ENCODE measurements at regions not wholly inside any gene's neighbourhood (a gene's known extent, or its start where the extent isn't known, plus 50 kb on each side); places are given as distances from the start of the nearest gene placed in this dataset.

GRCh38 chr13:69649063-69649392 lies 458.6 kb upstream of the ATXN8OS start:
- TF ChIP-seq, protein P1, sequence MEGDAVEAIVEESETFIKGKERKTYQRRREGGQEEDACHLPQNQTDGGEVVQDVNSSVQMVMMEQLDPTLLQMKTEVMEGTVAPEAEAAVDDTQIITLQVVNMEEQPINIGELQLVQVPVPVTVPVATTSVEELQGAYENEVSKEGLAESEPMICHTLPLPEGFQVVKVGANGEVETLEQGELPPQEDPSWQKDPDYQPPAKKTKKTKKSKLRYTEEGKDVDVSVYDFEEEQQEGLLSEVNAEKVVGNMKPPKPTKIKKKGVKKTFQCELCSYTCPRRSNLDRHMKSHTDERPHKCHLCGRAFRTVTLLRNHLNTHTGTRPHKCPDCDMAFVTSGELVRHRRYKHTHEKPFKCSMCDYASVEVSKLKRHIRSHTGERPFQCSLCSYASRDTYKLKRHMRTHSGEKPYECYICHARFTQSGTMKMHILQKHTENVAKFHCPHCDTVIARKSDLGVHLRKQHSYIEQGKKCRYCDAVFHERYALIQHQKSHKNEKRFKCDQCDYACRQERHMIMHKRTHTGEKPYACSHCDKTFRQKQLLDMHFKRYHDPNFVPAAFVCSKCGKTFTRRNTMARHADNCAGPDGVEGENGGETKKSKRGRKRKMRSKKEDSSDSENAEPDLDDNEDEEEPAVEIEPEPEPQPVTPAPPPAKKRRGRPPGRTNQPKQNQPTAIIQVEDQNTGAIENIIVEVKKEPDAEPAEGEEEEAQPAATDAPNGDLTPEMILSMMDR (IDR thresholded peaks at IDR 0.05; ENCODE audit: low read depth, low read length), result no peak
- no peak overlapping the region for H3K4me3 ChIP-seq (ENCODE audit: low read depth, low read length)

DNA sequence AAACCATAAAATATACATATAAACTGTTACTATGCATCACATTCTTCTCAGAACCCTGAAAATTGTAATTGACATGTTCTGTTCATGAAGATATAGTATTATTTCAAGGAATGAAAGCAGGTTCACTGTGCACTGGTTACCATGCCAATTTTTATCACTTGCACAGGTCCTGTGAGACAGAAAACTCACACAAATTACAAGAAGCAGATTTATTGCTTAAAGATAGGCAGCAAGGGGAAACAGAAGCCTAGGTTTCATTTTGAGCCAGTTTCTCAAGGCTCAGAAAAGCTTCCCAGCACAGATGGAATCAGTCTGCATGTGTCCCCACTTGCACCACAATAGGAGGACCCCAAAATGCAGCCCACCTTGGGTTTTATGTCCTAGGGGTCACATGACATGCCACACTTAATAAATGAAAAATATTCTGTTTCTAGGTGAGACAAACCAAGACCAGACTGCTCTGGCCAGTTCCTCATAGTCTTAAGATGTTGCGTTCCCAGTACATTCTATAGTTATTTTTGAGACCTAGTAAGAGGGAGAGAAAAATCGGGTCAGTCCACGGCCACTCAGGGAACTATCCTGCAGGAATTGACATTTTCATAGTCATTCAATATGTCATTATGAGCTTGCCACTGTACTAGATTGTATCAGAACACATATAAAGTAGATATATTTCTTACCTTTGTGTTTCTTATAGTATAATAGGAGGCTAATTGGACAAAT lies 459.1 kb upstream of the ATXN8OS start:
- H3K4me3 ChIP-seq (ENCODE audit: low read depth, low read length), result no peak overlapping the region
- TF ChIP-seq, protein P1 (IDR thresholded peaks at IDR 0.05; ENCODE audit: low read depth, low read length), result no peak

DNA sequence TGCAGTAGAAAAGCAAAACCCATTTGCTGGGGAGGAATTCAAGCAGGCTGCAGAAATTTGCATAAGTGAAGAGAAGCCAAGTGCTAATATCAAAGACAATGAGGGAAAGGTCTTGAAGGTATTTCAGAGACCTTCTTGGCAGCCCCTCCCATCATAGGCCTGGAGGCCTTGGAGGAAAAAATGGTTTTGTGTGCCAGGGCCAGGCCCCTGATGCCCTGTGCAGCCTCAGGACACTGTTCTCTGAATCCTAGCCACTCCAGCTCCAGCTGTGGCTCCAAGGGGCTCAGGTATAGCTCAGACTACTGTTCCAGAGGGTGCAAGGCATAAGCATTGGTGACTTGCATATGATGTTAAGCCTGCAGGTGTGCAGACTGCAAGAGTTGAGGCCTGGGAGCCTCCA lies 463.2 kb upstream of the ATXN8OS start:
- no peak overlapping the region for H3K4me3 ChIP-seq (ENCODE audit: low read depth, low read length)
- TF ChIP-seq, protein P1 (IDR thresholded peaks at IDR 0.05; ENCODE audit: low read depth, low read length), result no peak

DNA sequence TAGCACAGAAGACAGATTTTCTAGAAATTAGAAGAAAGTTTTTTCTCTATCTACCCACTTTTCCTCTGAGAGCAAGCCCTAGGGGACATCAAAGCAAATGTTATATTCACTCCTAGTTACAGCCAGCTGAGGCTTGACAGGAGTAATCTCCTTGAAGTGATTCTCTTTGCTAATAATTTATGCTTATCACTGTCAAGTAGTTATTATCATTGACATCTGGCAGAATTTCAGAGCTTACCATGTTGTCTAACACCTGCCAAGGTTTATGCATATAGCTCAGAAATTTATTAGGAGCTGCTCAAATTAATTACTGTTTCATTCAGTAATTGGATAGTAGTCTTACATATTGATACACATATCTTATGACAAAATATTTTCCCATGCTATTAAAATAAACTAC lies 465.9 kb upstream of the ATXN8OS start:
- TF ChIP-seq, protein P1 (IDR thresholded peaks at IDR 0.05; ENCODE audit: low read depth, low read length), result no peak
- H3K4me3 ChIP-seq (ENCODE audit: low read depth, low read length), result no peak overlapping the region

GRCh38 chr13:69633044-69633443 lies 474.6 kb upstream of the ATXN8OS start:
- TF ChIP-seq, protein P1 (IDR thresholded peaks at IDR 0.05; ENCODE audit: low read depth, low read length), result no peak
- no peak overlapping the region for H3K4me3 ChIP-seq (ENCODE audit: low read depth, low read length)

DNA sequence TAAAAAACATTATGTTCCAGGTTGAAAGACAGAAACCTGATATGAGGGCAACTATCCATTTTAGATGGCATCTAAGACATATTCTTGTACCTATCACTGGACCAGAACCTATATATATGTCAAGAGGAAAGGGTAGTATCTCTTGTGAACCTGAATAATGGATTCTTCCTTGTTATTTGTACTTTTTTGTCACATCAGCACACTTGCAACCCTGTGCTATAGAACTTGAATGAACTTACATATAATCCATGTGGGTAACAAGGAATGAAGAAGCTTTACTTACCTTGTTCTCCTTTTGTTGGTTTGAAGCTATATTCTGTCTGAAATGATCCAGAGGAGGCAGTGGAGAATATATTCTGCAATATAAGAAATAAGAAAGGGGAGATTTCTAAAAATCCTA lies 483.7 kb upstream of the ATXN8OS start:
- H3K4me3 ChIP-seq (ENCODE audit: low read depth, low read length), result no peak overlapping the region
- TF ChIP-seq, protein P1 (IDR thresholded peaks at IDR 0.05; ENCODE audit: low read depth, low read length), result no peak

DNA sequence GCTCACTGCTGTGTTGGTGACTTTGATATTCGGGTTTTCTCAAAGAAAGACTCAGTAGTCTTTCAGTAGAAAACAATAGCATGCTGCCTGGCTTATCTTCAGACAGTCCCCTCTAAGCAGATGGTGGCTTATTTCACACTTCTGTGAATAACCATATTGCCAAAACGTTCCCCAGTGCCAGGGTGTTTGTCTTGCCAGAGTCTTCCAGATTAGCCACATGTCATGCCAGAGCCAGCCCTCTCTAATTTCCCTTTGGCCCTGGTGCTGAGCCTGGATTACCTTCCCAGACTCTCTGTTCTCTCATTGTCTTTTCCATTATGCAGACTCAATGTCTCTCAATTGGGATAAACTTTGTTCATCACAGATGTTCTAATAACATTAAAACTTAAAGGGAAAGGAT lies 488.0 kb upstream of the ATXN8OS start:
- no peak overlapping the region for H3K4me3 ChIP-seq (ENCODE audit: low read depth, low read length)
- TF ChIP-seq, protein P1 (IDR thresholded peaks at IDR 0.05; ENCODE audit: low read depth, low read length), result no peak

Measured in WI38 (cell line).